Activated gamma-delta T cell treated with Interleukin-2 at 50 U/mL for 16 hours (primary cell): ENCODE measurements at regions not wholly inside any gene's neighbourhood (a gene's known extent, or its start where the extent isn't known, plus 50 kb on each side); places are given as distances from the start of the nearest gene placed in this dataset.
"Not testable (repeated sequence)": the region's sequence is repeated elsewhere in the genome, so short reads cannot be mapped to it uniquely, and the experiment has no call there.

Source experiments
- DNase-seq: peaks from one replicate; pipeline ENCODE4 v3.0.0-alpha.2; 2020

DNA sequence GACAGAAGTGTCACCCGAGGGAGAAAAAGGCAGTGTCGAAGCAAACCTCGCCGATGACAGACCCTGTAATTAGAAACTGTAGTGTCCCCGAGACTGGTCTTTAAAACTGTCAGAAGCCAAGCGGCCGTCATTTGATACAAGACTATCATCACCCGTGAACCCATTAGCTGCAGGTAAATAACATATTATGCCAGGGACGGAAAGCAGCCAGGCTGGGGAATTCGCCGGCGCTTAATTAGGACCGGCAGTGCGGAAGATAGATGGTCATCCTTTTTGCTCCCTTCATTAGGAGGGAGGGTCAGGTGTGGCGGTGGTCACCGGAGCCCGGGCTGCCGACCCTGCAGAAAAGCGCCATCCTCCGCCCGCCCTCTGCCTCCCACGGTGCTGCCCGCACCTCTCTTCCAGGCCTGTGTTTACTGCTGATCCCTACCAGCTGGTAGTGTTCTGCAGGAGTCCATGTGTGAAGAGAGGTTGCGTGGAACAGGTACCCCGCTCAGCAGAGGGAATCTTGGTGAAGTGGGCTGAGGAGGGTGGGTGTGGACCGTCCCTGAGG lies 109.4 kb upstream of the GSE1 start:
- no peak for DNase-seq

DNA sequence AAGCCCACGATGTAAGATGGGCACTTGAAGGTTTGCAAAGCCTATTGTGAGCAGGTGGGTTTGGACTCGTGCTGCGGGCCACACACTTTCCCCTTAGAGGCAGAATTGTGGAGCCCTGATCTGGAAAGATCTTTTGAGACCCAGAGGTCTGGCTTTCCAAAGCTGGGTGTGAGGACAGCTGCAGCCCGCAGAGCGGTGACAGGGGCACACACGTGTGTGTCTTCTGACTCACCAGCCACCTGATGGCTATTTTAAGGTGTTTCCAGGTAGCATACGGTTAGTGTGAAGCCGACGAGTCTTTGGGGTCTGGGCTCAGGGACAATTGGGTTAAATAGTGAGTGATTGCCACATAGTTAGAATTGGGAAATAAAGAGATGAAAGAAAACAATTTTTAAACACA lies 108.9 kb upstream of the GSE1 start:
- no peak for DNase-seq

DNA sequence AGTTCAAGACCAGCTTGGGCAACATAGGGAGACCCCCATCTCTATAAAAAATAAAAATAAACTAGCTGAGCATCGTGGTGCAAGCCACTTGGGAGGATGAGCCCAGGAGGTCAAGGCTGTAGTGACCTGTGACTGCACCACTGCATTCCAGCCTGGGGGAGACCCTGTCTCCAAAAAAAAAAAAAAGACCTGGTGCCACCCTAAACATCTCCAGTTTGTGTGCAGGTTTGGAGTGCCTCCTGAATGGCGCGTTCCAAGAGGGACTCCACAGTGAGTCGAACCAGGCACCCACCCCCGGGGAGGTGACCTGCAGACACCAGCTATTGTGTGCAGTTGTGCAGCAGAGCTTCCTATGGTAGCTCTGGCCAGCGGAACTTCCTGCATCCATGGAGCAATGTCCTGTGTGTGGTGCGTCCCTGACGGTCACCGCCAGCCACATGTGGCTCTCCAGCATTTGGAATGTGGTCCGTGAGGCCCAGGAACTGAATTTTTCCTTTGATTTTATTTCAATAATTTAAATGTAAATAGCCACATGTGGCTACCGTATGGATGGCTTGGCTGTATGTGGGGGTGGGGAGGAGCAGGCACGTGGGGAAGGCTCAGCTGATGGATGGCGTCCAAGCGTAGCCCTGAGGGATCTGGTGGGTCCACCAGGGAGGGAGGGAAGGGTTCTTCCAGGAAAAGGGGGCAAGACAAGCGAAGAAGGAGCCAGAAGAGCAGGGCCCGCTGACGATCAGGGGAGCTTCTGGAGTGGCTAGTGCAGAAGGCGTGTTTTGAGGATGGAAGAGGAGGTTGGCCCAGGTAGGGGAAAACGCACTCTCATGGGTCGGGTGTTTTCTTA lies 107.1 kb upstream of the GSE1 start:
- DNase-seq, result no peak

DNA sequence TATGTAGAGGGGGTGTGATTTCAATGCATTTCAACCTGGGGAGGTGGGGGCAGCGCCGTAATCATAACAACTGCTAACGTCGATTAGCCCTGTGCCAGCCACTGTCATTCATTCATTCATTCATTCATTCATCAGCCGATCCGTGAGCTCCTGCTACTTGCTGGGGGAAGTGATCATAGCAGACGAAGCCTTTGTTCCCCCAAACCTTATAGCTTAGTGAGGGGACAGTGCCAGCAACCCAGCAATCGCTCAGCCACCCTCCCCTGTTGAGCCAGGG lies 106.5 kb upstream of the GSE1 start:
- no peak for DNase-seq

DNA sequence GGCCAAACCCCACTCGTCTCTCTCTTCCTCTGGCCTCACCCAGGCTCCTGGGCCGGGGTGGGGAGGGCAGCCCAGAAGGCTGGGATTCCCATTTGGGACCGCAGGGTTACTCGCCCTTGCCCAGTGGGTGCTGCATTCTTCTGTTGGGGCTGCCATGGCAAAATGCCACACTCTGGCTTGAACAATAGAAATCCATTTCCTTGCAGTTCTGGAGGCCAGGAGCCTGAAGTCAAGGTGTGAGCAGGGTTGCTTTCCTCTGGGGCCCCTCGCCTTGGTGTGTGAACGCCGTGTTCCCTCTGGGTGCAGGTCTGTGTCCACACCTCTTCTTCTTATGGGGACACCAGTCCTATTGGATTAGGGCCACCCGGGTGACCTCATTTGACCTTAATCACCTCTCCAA lies 105.8 kb upstream of the GSE1 start:
- no peak for DNase-seq

DNA sequence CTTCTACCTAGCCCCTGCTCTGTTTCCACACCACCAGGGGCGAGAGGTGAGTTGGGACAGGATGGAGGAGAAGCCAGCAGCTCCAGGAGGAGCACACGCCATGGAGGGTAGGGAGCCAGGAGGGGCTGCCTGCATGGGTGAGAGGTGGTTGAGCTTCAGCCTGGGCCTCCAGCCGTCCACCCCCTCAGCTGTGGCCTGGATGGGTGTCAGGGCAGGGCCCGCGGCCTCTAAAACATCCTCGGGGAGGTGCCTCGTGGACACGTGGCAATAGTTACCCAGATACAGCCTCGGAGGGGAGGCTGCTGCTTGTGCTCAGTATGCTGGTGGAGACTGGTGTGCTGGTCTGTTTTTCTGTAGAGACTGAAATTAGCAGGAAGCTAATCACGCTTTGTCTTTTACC lies 104.7 kb upstream of the GSE1 start:
- no peak for DNase-seq

DNA sequence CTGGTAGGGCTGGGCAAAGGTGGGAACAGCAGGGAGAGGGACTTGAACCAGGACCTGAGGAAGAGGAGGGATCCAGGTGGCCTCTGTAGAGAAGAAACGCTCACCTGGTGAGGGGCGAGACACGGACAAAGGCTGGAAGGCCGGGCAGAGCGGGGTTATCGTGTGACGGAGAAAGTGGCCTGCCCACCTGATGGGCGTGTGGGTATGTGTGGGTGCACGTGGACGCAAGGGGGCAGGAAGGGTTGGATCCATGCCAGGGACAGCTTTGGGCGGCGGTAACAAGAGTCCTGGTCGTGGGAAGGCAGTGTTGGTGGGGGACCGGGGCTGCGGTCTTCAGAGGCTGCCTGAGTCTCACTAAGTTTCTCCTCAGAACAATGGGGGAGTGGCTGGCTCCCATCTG lies 104.1 kb upstream of the GSE1 start:
- no peak for DNase-seq

DNA sequence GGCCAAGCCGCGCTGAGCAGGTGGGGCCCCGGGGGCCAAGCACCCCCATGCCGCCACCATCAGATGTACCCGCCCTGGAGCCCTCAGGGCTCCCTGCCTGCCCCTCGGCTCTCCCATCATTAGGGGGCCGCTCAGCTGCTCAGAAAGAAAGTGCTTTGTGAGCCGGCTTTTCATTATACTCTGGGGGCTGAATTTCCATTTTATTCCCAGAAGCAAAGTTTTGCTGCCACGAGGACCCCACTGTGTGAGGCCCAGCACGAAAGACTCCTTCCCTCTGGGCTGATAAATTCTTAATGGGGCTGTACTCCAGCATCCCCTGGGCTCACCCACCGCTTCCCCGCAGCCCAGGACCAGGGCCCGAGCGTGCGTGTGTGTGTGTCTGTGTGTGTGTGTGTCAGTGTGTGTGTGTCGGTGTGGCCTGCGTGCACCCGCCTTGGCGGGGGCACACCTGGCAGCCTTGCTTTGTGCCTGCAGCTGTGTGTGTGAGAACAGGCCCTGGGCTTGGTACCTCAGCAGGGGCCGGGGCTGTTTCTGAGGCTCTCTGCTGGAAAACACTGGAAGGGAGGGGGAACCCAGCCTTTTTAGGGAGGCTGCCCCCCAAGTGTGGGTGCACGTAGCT lies 103.0 kb upstream of the GSE1 start:
- no peak for DNase-seq

DNA sequence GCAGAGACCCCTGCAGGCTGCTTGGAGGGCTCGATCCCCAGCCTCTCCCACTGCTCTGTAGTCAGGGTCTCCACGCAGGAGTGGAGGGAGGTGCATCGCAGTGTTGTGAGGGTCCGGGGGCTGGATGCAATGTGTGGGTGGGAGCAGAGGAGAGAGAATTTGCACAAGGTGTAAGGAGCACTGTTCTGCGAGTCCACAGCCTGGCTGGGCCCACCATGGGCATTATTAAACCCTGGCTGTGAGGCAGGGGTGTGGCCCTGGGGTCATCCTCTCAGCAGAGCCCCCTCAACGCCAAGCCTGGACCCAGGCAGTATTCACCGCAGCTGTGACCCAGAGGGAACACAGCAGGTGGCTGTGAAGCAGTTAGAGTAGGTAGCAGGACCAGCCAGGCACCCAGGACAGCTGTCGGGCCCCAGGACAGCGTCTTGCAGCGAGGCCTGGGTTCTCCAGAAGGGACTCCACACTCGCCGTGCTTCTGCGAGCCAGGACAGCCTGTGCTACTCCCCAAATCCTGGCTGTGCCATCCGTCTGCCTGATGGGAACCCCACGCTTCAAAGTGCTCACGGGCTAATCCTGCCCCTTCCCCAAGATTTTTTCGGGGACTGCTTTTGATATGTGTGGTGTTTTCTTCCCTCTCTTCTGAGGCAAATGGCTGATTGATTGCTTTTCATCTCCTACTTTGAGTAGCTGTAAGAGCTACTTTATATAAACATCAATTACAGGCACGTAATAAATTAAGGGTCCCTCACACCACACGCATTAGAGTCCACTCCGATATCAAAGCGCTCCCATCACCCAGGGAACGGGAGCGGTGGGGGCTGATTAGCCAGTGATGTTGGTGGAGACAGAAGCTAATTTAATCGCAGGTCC lies 100.9 kb upstream of the GSE1 start:
- no peak for DNase-seq

DNA sequence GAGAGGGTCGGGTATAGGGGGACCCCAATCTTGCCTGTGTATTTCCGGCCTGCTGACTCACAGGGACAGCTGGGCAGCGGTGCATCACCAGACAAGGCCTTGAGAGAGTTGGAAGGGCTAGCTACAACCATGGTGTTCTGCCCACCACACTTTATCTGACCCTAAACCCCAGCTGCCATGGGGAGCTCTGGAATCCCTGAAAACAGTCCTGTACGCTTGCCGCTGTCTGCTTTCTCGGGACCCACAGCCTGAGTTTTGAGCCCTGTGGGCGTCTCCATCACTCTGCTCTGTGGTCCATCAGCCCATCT lies 100.4 kb upstream of the GSE1 start:
- DNase-seq, result no peak

DNA sequence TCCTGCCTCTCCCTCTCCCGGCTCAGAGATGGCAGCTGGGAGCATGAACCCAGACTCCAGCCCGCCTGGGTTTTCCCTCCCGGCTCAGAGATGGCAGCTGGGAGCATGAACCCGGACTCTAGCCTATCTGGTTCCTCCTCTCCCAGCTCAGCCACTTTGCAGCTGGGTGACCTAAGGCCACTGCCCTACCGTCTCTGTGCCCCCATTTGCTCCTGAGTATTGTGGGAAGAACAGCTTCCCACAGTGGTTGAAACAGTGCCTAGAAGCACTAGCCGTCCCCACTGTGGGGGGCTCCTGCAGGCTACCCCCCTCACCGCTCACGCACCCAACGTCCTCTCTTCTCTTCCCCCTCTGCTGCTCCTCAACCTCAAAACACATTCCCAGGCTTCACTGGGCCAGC lies 99.9 kb upstream of the GSE1 start:
- no peak for DNase-seq

DNA sequence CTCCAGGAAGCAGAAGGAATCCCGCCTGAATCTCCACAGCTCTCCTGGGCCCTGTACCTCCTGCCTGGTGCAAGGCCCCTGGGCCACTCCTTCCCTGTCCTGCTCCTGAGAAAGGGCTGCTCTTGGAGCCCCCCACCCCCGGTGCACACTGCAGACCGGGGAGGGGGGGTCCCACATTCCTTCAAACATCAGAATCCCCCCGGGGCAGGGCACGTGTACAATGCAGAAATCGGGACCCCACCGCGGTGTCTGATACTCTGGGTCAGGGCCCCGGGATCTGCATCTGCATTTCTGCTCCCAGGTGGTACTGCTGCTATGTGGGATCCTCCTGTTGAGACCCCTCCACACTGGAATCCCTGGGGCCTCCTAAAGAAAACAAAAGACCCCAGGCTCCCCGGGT lies 99.5 kb upstream of the GSE1 start:
- no peak for DNase-seq

DNA sequence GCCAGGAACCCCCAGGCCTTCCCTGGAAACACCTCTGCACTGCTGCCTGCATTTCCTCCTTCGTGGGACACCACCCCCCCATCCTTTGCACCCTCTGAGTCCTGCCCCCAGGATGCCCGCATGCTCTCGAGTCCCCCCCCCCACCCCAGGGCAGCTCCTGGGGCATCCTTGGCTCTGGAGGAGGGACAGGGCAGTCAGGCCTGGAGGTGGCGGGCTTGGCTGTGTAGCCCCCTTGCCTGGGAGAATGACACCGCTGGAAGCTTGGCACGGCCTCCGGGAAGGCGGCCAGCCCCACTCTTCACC lies 98.9 kb upstream of the GSE1 start:
- DNase-seq, result no peak

DNA sequence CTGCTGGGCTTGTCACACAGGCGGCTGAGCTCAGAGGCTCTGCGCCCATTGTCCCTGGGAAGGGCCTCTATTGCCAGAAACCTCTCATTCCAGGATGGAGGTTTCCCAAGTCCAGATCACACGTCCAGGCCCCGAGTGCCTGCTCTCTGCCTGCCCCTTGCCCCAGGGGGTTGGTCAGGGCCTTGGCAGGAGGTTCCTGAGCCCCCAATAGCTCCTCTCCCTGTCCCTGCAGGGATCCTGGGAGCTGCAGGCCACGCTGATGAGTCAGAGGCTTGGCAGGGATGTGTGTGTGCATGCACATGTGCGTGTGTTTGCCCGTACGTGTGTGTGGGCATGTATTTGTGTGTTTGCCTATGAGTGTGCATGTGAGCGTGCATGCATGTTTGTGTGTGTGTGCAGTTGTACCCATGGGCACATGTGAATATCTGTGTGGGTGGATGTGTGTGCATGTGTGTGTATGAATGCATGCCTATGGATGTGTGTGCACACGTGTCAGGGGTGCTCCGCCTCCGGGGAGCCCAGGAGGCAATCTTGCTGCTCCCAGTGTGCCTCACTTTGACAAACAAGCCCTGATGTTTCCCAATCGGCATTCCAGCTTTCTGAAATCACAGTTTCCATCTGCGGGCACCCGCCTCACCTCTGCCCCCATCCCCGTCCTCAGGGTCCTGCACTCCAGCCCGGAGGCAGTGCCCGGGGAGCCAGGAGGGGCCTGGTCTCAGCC lies 98.4 kb upstream of the GSE1 start:
- DNase-seq, result no peak

DNA sequence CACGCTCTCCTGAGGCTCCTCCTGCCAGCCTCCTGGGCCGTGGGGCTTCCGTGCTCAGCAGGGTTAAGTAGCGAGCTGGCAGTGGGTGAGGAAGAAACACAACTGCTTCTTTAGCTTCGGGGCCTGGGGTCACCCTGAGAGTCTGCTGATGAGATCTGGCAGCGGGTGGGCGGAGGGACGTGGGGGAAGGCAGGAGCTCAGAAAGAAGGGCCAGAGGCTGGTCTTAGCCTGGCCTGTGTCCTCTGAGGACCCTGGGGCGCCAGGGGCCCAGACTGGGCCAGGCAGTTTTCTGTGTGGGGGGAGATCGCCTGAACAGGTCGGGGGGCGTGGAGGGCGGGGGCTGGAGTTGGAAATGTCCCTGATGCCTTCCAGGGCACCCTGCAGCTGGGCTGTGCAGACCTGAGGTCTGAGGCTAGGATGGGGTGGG lies 97.8 kb upstream of the GSE1 start:
- no peak for DNase-seq

DNA sequence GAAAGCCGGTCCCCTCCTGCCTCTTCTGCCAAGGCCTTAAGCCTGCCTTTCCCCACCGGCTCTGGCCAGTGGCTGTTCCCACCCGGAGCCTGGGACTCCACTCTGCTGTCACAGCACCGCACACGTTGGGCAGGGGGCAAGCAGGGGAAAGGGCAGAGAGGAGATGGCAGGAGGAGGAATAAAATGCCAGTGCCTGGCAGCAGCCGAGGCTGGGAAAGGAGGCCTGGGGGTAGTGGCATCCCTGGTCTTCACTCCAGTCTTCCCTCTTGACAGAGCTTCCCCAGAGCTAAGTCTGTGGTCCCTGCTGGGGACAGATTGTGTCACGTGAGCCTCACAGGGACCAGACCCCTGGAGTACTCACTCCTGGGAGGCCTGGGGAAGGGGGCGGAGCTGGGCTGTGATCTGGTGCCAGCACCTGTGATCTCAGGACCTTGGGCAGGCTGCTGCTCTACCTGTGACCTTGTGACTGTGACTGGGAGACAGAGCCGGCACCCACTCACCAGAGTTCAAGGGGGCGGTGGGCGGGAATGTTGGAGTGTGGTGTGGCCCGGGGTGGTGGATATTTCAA lies 97.2 kb upstream of the GSE1 start:
- DNase-seq, result no peak

DNA sequence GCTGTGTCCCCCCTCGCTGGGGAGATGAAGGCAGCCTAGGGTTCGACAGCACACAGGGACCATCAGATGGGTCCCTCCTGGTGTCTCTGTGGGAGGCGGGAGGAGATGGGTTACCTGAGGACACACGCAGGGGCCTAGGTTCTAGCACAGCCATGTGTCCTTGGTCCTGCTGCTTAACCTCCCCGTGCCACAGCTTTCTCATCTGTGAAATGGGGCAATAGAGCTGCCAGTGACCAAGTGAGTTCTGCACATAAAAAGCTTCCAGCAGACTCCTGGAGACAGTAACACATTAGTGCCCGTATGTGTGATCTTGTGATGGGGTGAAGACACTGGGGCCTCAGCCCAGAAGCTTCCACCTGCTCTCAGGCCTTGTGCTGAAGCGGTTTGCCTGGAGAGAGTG lies 96.0 kb upstream of the GSE1 start:
- DNase-seq, result no peak

DNA sequence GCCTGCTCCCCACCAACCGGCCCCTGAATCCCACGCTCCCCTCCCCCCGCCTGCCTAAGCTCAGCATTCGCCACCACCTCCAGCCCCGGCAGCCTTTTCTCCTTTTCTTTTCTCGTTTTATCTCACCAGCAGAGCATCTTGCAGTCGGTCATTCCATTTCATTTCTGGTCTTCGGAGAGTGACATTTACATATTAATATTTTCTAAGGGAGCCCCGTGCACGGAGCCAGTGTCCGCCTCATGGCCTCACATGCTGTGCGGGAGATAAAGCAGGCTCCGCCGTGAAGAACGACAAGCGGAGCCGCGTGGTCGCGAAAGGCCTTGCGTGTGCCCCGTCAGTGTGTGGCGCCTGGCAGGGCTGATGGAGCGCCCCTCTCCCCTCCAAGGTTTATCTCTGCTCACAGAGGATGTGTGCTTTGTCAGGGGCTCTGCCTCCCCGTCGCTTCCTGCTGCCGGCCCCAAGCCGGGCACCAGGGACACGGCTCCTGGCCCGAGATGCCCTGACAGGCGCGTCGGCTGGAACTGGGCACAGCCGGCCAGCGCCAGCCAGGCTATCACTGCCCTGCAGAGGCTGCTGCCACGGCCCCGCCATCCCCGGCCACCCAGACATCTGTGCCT lies 95.5 kb upstream of the GSE1 start:
- no peak for DNase-seq

DNA sequence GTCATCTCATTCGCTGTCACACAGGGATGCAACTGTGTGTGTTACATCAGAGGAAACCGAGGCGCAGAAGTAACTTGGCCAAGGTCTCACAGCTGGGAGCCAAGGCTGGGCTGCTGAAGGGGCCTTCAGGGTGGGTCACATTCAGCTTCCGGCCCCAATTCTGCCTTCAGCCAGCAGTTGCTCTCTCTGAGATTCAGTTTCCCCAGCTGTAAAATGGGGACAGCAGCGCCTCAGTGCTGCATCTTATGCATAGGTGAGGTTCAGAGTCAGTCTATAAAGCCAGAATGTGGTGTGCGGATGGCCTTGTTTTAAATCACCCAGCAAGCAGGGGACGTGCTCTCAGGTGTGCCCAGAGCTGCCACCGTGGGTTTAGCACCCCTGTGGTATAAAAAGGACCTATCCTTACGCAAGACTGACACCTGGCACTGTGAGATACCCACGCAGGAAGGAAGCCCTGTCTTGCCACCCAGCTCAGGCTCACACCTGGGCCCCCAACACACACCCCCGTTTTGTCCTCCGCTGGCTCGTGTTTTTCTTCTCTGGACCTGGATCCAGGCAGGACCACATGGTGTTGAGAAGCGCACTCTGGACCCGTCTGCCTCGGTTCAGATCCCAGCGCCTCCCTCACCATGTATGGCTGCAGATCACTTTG lies 94.6 kb upstream of the GSE1 start:
- DNase-seq, result no peak

DNA sequence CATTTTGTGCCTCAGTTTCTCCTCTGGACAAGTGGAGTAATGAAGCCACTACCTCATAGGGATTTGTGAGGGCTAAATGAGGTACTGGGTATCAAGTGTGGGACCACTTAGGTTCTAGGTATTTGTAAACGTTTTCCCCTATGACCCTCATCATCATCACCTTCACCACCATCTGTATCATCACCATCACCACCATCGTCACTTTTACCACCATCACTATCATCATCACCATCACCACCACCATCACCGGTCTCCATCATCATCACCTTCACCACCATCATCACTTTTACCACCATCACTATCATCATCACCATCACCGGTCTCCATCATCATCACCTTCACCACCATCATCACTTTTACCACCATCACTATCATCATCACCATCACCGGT lies 94.1 kb upstream of the GSE1 start:
- DNase-seq, result not testable (repeated sequence)

DNA sequence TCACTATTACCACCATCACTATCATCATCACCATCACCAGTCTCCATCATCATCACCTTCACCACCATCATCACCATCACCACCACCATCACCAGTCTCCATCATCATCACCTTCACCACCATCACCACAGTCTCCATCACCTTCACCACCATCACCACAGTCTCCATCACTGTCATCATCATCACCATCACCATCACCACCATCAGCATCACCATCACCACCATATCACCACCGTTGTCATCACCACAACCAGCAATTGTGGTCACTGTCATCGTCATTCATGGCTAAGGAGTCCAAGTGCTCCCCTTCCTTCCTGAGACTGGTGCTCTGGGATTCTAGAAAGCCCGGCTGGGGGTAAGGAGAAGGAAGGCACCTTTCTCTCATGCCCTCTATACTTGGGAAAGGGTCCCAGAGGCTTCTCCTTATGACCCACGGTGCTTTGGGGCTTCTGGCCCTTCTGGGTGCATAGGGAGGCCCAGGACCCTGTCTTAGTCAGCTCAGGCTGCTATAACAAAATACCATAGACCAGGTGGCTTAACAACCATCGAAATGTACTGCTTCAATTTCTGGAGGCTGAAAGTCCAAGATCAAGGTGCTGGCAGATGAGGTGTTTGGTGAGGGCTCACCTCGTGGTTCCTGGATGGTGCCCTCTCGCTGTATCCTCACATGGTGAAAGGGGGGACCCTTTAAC lies 93.4 kb upstream of the GSE1 start:
- no peak for DNase-seq
